ENCODE measurements at regions not wholly inside any gene's neighbourhood (a gene's known extent, or its start where the extent isn't known, plus 50 kb on each side); places are given as distances from the start of the nearest gene placed in this dataset.
A peak's percentile ranks its signal among the peaks of the same experiment; 100 is the strongest.

DNA sequence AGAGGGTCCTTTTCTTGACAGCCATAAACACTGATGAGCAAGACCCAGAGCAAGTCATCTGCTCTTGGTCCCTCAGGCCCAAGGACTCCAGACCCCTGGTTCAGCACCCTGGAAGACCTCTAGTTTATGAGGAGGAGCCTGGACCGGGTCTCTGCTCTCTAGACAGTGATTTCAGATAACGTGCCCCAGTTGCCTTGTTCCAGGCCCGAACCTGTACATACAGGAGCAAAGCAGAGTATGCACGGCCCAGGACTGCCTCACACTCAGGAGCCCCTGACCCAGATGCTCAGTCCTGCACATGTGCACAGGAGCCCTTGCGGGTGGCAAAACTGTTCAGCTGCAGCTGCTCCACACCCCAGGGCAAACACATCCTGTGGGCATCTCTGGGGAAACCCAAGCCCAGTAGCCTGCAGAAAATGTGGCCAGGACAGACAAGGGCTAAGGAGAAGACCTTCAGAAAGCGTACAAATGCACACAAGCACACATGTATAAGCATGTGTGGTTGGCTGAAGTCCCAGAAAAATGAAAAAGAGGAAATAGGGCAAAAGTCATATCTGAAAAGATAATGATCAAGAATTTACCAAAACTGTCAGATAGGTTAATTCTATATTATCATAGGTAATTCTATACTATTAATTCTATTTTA is 59.9 kb upstream of the CORO2B start:
- no peak for DNase-seq (ENCODE audit: low read depth)
- TF ChIP-seq, protein P1, sequence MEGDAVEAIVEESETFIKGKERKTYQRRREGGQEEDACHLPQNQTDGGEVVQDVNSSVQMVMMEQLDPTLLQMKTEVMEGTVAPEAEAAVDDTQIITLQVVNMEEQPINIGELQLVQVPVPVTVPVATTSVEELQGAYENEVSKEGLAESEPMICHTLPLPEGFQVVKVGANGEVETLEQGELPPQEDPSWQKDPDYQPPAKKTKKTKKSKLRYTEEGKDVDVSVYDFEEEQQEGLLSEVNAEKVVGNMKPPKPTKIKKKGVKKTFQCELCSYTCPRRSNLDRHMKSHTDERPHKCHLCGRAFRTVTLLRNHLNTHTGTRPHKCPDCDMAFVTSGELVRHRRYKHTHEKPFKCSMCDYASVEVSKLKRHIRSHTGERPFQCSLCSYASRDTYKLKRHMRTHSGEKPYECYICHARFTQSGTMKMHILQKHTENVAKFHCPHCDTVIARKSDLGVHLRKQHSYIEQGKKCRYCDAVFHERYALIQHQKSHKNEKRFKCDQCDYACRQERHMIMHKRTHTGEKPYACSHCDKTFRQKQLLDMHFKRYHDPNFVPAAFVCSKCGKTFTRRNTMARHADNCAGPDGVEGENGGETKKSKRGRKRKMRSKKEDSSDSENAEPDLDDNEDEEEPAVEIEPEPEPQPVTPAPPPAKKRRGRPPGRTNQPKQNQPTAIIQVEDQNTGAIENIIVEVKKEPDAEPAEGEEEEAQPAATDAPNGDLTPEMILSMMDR (IDR thresholded peaks at IDR 0.05; ENCODE audit: insufficient read depth, low read length): no peak
- H3K4me3 ChIP-seq (ENCODE audit: low read depth, low read length): no peak overlapping the region

DNA sequence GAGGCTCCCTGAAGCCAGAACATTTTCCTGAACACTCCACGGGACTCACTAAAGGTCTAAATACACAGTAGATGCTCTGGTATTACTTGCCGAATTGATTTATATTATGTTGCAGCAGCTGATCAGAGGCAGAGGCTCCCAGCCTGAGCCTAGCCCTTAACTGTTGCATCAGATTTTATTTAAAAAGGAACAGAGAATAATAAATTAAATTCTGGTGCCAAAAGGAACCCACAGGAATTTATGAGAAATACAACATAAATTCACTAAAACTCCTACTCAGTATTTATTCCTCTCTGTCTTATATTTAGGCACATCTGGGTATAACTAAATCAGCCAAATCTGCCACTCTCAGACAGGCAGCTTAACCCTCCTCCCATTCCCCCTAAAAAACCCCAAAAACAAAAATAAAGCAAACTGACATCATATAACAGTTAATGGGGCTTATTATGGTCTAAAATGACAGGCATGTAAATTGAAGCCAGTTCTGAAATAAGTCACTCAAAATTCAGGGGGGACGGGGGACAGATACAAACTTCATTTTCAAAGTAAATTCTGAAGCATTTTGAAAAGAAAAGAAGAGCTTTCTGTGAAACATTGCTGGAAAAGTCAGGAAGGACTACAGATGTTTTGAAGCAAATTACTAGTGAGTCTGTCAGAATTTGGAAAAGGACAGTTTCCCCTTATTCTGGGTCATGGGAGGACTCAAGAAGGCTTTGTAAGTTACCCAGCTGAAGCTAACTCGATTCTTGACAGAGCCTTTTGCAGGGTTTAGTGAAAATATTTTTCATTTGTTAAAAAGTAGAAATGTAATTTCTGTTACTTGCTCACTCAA is 53.8 kb upstream of the CORO2B start:
- TF ChIP-seq, protein P1 (IDR thresholded peaks at IDR 0.05; ENCODE audit: insufficient read depth, low read length): no peak
- DNase-seq (ENCODE audit: low read depth): peak; percentile 96
- H3K4me3 ChIP-seq (ENCODE audit: low read depth, low read length): no peak overlapping the region

DNA sequence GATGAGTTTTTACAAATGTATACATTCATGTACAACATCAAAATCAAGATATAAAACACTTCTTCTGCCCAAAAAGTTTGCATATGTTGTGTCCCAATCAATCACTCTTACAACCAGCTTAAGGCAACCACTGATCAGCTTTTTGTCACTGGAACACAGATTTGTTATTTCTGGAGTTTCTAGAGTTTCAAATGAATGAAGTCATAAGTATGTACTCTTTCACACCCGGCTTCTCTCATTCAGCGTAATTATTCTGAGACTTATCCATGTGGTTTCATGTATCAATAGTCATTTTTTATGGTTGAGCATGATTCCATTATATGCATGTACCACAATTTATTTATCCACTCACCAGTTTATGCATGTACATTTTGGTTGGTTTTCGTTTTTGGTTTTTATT is 53.0 kb upstream of the CORO2B start:
- no peak overlapping the region for H3K4me3 ChIP-seq (ENCODE audit: low read depth, low read length)
- TF ChIP-seq, protein P1 (IDR thresholded peaks at IDR 0.05; ENCODE audit: insufficient read depth, low read length): no peak
- DNase-seq (ENCODE audit: low read depth): no peak

DNA sequence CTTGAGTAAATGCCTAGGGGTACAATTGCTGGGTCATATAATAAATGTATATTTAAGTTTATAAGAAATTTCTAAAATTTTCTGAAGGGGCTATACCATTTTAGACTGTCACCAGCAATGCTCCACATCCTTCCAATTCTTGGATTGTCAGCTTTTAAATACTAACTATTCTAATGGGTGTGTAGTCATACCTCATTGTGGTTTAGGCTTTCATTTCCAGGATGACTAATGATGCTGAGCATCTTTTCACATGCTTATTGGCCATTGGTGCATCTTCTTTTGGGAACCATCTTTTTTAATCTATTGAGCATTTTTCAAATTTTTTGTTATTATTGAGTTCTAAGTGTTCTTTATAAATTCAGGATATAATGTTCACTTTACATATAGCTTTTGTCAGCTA is 52.5 kb upstream of the CORO2B start:
- TF ChIP-seq, protein P1 (IDR thresholded peaks at IDR 0.05; ENCODE audit: insufficient read depth, low read length): no peak
- H3K4me3 ChIP-seq (ENCODE audit: low read depth, low read length): no peak overlapping the region
- DNase-seq (ENCODE audit: low read depth): peak; percentile 81

DNA sequence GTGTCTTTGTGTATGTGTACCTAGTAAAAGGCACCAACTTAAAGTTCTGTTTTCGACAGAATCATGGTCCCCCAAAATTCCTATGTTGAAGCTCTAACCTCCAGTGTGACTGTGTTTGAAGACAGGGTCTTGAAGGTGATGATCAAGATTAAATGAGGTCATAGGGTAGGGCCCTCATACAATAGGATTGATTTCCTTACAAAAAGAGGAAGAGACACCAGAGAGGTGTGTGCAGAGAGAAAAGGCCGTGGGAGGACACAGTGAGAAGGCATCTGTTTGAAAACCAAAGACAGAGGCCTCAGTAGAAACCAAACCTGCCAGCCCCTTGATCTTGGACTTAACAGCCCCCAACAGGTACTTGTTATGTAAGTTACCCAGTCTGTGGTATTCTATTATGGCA is 52.0 kb upstream of the CORO2B start:
- TF ChIP-seq, protein P1 (IDR thresholded peaks at IDR 0.05; ENCODE audit: insufficient read depth, low read length): no peak
- H3K4me3 ChIP-seq (ENCODE audit: low read depth, low read length): no peak overlapping the region
- no peak for DNase-seq (ENCODE audit: low read depth)

DNA sequence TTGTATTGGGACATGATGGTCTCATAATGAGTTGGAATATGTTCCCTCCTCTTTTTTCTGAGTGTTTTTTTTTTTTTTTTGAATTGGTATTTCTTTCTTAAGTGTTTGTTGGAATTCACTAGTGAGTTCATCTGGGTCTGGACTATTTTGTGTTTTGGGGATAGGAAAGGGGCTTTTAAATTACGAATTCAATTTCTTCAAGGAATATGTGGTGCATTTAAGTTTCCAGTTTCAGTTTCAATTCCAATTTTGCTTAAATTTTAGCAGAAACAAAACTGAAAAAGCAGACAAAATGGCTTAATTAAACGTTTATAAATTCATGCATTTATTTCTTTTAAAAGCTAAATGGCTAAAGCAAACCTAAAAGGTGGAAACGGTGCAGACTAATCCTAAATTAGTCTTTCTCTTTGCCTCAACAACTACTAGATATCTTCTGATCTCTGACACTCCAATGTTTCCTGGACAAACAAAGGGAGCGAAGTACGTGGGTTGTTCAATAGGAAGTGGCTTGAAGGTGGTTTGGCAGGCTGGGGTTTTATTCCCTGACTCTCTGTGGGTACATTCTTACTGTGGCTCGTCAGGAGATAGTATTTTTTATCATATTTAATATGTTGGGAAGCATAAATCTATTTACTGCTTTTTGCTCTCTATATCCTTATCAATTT is 50.0 kb upstream of the CORO2B start:
- no peak overlapping the region for H3K4me3 ChIP-seq (ENCODE audit: low read depth, low read length)
- DNase-seq (ENCODE audit: low read depth): peak; percentile 60
- TF ChIP-seq, protein P1 (IDR thresholded peaks at IDR 0.05; ENCODE audit: insufficient read depth, low read length): no peak

All from fibroblast of the aortic adventitia (primary cell).